ENCODE measurements at regions not wholly inside any gene's neighbourhood (a gene's known extent, or its start where the extent isn't known, plus 50 kb on each side); places are given as distances from the start of the nearest gene placed in this dataset.

DNA sequence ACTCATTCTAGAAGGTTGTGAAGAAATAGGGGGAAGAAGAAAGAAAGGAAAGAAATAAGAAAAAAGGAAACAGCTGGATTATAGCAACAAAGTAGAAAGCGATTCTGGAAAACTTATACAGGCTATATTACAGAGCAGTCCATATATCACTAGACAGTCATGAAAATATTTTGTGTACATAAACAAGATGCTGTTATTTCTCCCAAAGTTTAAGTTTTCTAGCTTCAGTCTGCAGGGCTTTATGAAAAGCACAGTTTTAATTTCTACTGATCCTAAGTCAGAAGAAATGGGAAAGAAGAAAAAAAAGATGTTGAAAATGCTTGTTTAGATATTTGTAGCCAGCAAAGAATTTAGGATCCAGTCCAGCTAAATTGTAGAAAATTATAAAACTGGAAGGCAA lies 321.4 kb upstream of the NDN start:
- ATAC-seq (ENCODE audit: insufficient read depth, low FRiP score) (no peak), DNase-seq (peak in 2 of 3 donors; percentile 70 to 75)
- H3K9me3 ChIP-seq (ENCODE audit: control insufficient read depth in 4 of 4, insufficient read depth in 3 of 4, low read length in 3 of 4), result peaks cover 0 to 2% (median 1%) of the 10 kb centered on the region in 4 donors
- H3K4me3 ChIP-seq, result no peak overlapping the region
- TF ChIP-seq, protein P1, sequence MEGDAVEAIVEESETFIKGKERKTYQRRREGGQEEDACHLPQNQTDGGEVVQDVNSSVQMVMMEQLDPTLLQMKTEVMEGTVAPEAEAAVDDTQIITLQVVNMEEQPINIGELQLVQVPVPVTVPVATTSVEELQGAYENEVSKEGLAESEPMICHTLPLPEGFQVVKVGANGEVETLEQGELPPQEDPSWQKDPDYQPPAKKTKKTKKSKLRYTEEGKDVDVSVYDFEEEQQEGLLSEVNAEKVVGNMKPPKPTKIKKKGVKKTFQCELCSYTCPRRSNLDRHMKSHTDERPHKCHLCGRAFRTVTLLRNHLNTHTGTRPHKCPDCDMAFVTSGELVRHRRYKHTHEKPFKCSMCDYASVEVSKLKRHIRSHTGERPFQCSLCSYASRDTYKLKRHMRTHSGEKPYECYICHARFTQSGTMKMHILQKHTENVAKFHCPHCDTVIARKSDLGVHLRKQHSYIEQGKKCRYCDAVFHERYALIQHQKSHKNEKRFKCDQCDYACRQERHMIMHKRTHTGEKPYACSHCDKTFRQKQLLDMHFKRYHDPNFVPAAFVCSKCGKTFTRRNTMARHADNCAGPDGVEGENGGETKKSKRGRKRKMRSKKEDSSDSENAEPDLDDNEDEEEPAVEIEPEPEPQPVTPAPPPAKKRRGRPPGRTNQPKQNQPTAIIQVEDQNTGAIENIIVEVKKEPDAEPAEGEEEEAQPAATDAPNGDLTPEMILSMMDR (IDR thresholded peaks at IDR 0.05; ENCODE audit: control extremely low read depth, extremely low read depth), result no peak
- WGBS, 2 donors, result 24 to 26% methylated on average over 1 of the region's 1 CpG
- H3K27ac ChIP-seq (ENCODE audit: low read depth in 1 of 2, low read length in 1 of 2), result no peak overlapping the region
- H3K9ac ChIP-seq (ENCODE audit: insufficient read depth in 1 of 2, low read length in 2 of 2), result no peak overlapping the region
- H3K4me1 ChIP-seq (ENCODE audit: control insufficient read depth in 5 of 5, insufficient read depth in 5 of 5, low read length in 5 of 5), result no peaks in the 10 kb centered on the region
- no peaks in the 10 kb centered on the region for H3K27me3 ChIP-seq (ENCODE audit: control insufficient read depth in 3 of 3, insufficient read depth in 3 of 3, low read length in 2 of 3)
- no peaks in the 10 kb centered on the region for H3K36me3 ChIP-seq (ENCODE audit: control insufficient read depth in 4 of 4, insufficient read depth in 4 of 4, low read length in 4 of 4)

DNA sequence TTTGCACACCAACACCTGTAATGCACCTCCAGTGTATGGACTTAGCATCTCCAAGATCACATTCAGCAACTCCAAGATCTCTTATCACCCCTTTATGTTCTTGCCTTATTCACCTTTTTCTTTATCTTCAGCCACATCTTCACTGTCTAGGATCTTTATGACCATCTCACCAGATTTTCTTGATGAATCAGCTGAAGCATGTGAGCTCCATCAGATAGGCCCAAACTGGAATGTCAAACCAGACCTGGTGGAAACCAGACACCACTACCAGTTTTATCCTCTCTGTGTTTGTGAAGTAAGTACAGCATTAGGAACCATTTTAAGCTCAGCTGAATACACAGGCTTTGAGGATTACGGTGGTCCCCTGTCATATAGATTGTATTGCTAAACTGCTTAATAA lies 330.4 kb upstream of the NDN start:
- no peak overlapping the region for H3K4me3 ChIP-seq
- no peaks in the 10 kb centered on the region for H3K27me3 ChIP-seq (ENCODE audit: control insufficient read depth in 3 of 3, insufficient read depth in 3 of 3, low read length in 2 of 3)
- peaks cover 0 to 3% (median under 1%) of the 10 kb centered on the region in 4 donors for H3K9me3 ChIP-seq (ENCODE audit: control insufficient read depth in 4 of 4, insufficient read depth in 3 of 4, low read length in 3 of 4)
- DNase-seq (no peak), ATAC-seq (ENCODE audit: insufficient read depth, low FRiP score) (no peak)
- no peaks in the 10 kb centered on the region for H3K36me3 ChIP-seq (ENCODE audit: control insufficient read depth in 4 of 4, insufficient read depth in 4 of 4, low read length in 4 of 4)
- 83 to 91% methylated on average over 1 of the region's 1 CpG for WGBS, 2 donors
- no peak overlapping the region for H3K9ac ChIP-seq (ENCODE audit: insufficient read depth in 1 of 2, low read length in 2 of 2)
- TF ChIP-seq, protein P1 (IDR thresholded peaks at IDR 0.05; ENCODE audit: control extremely low read depth, extremely low read depth), result no peak
- no peak overlapping the region for H3K27ac ChIP-seq (ENCODE audit: low read depth in 1 of 2, low read length in 1 of 2)
- H3K4me1 ChIP-seq (ENCODE audit: control insufficient read depth in 5 of 5, insufficient read depth in 5 of 5, low read length in 5 of 5), result no peaks in the 10 kb centered on the region

DNA sequence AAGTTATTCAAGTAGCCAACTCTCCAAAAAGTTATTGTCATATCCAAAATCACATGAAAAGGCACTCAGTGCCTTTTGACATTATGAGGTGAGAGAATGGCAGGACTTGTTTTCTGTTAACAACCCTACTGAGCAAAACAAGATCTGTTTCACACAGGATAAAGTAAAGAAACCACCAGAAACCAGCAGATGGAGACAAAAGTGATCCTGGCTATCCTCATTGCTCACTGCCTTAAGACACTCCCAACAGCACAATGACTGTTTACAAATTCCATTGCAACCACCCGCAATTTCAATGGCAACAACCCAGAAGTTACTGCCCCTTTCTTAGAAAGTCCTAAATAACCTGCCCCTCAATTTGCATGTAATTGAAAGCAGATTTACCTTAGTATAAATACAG lies 352.6 kb upstream of the NDN start:
- TF ChIP-seq, protein P1 (IDR thresholded peaks at IDR 0.05; ENCODE audit: control extremely low read depth, extremely low read depth), result no peak
- H3K4me3 ChIP-seq, result no peak overlapping the region
- no peak overlapping the region for H3K27ac ChIP-seq (ENCODE audit: low read depth in 1 of 2, low read length in 1 of 2)
- no peak overlapping the region for H3K9ac ChIP-seq (ENCODE audit: insufficient read depth in 1 of 2, low read length in 2 of 2)
- ATAC-seq (ENCODE audit: insufficient read depth, low FRiP score), result no peak
- no peaks in the 10 kb centered on the region for H3K36me3 ChIP-seq (ENCODE audit: control insufficient read depth in 4 of 4, insufficient read depth in 4 of 4, low read length in 4 of 4)
- WGBS, 2 donors, result 35 to 47% methylated on average over 1 of the region's 1 CpG
- no peaks in the 10 kb centered on the region for H3K4me1 ChIP-seq (ENCODE audit: control insufficient read depth in 5 of 5, insufficient read depth in 5 of 5, low read length in 5 of 5)
- DNase-seq, result peak in 2 of 3 donors; percentile 13 to 28
- no peaks in the 10 kb centered on the region for H3K27me3 ChIP-seq (ENCODE audit: control insufficient read depth in 3 of 3, insufficient read depth in 3 of 3, low read length in 2 of 3)
- H3K9me3 ChIP-seq (ENCODE audit: control insufficient read depth in 4 of 4, insufficient read depth in 3 of 4, low read length in 3 of 4), result peaks cover 0 to 12% (median 4%) of the 10 kb centered on the region in 4 donors
